Astrocyte (in vitro differentiated cells and primary cell): ENCODE measurements at regions not wholly inside any gene's neighbourhood (a gene's known extent, or its start where the extent isn't known, plus 50 kb on each side); places are given as distances from the start of the nearest gene placed in this dataset.

Experiments used
- EZH2 ChIP-seq: IDR thresholded peaks from 2 replicates; pipeline ENCODE4 v1.6.1; 2012; ENCODE audit warnings: mild to moderate bottlenecking, low read length, inconsistent platforms; ENCODE audit not compliant: insufficient read depth
- TF ChIP-seq, protein P1 (sequence below): IDR thresholded peaks from 2 replicates; pipeline ENCODE4 v1.5.1; 2011; ENCODE audit warnings: low read depth, mild to moderate bottlenecking, inconsistent platforms, low read length, moderate library complexity; ENCODE audit not compliant: insufficient read depth

DNA sequence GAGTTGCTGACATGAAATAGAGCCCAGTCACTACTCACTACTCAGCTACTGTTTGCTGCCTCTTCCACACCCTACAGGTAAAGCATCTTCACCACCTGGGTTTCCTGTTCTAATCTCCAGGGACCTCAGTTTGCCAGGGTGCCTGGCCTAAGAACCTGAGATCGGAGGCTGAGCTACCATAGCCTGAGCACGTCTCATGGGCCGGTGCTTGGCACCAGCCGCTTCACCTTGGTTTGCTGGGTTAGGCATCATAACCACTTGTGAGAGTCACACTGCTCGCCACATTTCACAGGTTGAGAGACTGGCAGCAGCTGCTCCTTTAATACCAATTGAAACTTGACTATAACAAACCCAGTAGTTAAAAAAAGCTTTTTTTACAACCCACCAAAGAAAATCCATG lies 75.1 kb downstream of the EMX2 start:
- TF ChIP-seq, protein P1, sequence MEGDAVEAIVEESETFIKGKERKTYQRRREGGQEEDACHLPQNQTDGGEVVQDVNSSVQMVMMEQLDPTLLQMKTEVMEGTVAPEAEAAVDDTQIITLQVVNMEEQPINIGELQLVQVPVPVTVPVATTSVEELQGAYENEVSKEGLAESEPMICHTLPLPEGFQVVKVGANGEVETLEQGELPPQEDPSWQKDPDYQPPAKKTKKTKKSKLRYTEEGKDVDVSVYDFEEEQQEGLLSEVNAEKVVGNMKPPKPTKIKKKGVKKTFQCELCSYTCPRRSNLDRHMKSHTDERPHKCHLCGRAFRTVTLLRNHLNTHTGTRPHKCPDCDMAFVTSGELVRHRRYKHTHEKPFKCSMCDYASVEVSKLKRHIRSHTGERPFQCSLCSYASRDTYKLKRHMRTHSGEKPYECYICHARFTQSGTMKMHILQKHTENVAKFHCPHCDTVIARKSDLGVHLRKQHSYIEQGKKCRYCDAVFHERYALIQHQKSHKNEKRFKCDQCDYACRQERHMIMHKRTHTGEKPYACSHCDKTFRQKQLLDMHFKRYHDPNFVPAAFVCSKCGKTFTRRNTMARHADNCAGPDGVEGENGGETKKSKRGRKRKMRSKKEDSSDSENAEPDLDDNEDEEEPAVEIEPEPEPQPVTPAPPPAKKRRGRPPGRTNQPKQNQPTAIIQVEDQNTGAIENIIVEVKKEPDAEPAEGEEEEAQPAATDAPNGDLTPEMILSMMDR = no peak
- TF ChIP-seq EZH2 = no peak
